Spleen (tissue), 7 donors: ENCODE measurements at regions not wholly inside any gene's neighbourhood (a gene's known extent, or its start where the extent isn't known, plus 50 kb on each side); places are given as distances from the start of the nearest gene placed in this dataset.

ENCODE experiments used
- POLR2A ChIP-seq, 3 donors: fragments of 450-650 bp; IDR thresholded peaks; one replicate each; pipeline ENCODE4 v1.5.1; 2017; ENCODE audit warnings: antibody characterized with exemption in 3 of 3, mild to moderate bottlenecking in 1 of 3
- POLR2AphosphoS5 ChIP-seq, 3 donors: sonication (generic); formaldehyde crosslinking; IDR thresholded peaks; one replicate each; pipeline ENCODE4 v1.5.1; 2017; ENCODE audit warnings: antibody characterized with exemption in 3 of 3
- TF ChIP-seq, protein P1 (sequence below), 11 experiments: fragments of 200-600 bp in 7 of 11; fragments of 450-650 bp in 4 of 11; sonication (generic) in 4 of 11; IDR thresholded peaks in 8 of 11; conservative IDR thresholded peaks in 3 of 11; 1 replicate in 7 of 11; 2 replicates in 4 of 11; pipeline versions ENCODE4 v1.4.0 to v1.8.0; 2016 to 2021; ENCODE audit warnings: antibody characterized with exemption in 11 of 11, inconsistent platforms in 4 of 11, mild to moderate bottlenecking in 1 of 11
- donor health status: DM: no; HTN: no; CAD: no; lungs with moderate emphysema.
- donor health status: DM: no; HTN: no; CAD: no.
- donor health status: DM: no; HTN: no; CAD: no.

DNA sequence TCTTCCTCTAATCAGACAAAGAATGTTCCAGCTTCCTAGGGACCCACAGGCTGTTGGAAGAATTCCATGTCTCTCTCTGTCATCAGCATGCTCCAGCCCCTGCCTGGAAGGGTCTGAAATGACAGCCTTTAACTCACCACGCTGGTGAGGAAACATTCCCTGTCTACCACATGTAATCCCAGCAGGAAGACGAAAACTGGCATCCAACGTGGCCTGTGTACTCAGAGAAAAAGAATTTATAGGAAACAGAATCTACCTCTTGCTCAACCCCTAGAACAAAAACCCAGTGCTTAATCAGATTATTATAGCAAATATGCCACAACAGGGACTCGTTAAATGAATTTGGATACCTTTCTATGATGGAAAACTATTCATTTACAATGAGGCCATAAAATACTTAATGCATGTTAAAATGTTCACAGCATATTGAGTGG lies 147.3 kb upstream of the FOXF1 start:
- TF ChIP-seq POLR2A (IDR thresholded peaks at IDR 0.05) (no peak), POLR2AphosphoS5 (IDR thresholded peaks at IDR 0.05) (no peak)
- TF ChIP-seq, protein P1, sequence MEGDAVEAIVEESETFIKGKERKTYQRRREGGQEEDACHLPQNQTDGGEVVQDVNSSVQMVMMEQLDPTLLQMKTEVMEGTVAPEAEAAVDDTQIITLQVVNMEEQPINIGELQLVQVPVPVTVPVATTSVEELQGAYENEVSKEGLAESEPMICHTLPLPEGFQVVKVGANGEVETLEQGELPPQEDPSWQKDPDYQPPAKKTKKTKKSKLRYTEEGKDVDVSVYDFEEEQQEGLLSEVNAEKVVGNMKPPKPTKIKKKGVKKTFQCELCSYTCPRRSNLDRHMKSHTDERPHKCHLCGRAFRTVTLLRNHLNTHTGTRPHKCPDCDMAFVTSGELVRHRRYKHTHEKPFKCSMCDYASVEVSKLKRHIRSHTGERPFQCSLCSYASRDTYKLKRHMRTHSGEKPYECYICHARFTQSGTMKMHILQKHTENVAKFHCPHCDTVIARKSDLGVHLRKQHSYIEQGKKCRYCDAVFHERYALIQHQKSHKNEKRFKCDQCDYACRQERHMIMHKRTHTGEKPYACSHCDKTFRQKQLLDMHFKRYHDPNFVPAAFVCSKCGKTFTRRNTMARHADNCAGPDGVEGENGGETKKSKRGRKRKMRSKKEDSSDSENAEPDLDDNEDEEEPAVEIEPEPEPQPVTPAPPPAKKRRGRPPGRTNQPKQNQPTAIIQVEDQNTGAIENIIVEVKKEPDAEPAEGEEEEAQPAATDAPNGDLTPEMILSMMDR (IDR thresholded peaks at IDR 0.05 in 8 of 11, conservative IDR thresholded peaks at IDR 0.05 in 3 of 11): no peak
